ENCODE measurements at regions not wholly inside any gene's neighbourhood (a gene's known extent, or its start where the extent isn't known, plus 50 kb on each side); places are given as distances from the start of the nearest gene placed in this dataset.

DNA sequence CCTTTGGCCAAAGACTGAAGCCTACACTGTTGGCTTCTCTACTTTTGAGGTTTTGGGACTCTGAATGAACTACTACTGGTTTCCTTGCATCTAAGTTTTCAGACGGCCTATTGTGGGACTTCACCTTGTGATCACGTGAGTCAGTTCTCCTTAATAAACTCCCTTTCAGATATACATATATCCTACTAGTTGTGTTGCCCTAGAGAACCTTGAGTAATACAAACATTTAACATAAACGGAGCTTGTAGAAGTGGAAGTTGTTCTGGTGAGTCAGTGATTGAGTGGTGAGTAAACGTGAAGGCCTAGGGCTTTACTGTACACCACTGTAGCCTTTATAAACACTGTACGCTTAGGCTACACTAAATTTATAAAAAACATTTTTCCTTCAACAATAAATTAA lies 107.2 kb upstream of the CDH2 start:
- no peaks in the 10 kb centered on the region for H3K36me3 ChIP-seq (ENCODE audit: insufficient read depth, low read length)
- DNase-seq (no peak), ATAC-seq (ENCODE audit: insufficient read depth, low read depth) (no peak)
- H3K4me1 ChIP-seq (ENCODE audit: insufficient read depth, low read length), result no peaks in the 10 kb centered on the region
- no peak overlapping the region for H3K4me2 ChIP-seq (ENCODE audit: insufficient read depth, low read length)
- no peaks in the 10 kb centered on the region for H3K27me3 ChIP-seq (ENCODE audit: insufficient read depth, low read length, poor library complexity)
- H3K9me3 ChIP-seq (ENCODE audit: insufficient read depth, low read length, severe bottlenecking), result no peaks in the 10 kb centered on the region
- H3K4me3 ChIP-seq (ENCODE audit: low read depth in 1 of 2, low read length in 2 of 2), result no peak overlapping the region
- no peak overlapping the region for H3K27ac ChIP-seq (ENCODE audit: low read length)
- TF ChIP-seq, protein P1, sequence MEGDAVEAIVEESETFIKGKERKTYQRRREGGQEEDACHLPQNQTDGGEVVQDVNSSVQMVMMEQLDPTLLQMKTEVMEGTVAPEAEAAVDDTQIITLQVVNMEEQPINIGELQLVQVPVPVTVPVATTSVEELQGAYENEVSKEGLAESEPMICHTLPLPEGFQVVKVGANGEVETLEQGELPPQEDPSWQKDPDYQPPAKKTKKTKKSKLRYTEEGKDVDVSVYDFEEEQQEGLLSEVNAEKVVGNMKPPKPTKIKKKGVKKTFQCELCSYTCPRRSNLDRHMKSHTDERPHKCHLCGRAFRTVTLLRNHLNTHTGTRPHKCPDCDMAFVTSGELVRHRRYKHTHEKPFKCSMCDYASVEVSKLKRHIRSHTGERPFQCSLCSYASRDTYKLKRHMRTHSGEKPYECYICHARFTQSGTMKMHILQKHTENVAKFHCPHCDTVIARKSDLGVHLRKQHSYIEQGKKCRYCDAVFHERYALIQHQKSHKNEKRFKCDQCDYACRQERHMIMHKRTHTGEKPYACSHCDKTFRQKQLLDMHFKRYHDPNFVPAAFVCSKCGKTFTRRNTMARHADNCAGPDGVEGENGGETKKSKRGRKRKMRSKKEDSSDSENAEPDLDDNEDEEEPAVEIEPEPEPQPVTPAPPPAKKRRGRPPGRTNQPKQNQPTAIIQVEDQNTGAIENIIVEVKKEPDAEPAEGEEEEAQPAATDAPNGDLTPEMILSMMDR (IDR thresholded peaks at IDR 0.05; ENCODE audit: borderline replicate concordance, extremely low read depth, low read length, poor library complexity, severe bottlenecking), result no peak
- no peak for TF ChIP-seq EZH2 (IDR thresholded peaks at IDR 0.05; ENCODE audit: borderline replicate concordance, low read depth, low read length, severe bottlenecking)
- no peak overlapping the region for H2AFZ ChIP-seq (ENCODE audit: low read depth, low read length)
- H3K9ac ChIP-seq (ENCODE audit: low read depth, low read length), result no peak overlapping the region
- no peaks in the 10 kb centered on the region for H3K79me2 ChIP-seq (ENCODE audit: insufficient read depth, low read length)
- no peaks in the 10 kb centered on the region for H4K20me1 ChIP-seq (ENCODE audit: insufficient read depth, low read length)

DNA sequence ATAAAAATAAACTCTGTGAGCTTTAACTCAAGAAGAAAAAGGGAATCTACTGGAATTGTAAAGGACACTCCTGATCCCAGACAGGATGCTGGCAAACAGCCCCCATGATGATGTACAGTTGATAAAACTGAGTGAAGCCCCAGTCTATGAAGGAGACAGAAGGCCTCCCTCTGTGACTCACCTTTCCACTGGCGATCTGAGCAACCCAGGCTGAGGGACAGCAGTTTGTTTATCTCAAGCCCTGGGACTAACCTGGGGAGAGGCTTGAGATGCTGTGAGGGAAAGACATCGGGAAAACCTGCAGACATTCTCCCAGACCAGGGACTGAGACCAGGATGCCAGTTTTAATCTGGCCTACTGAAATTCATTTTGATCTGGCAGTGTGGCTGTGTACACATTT lies 104.5 kb upstream of the CDH2 start:
- Histone ChIP-seq H3K9ac (ENCODE audit: low read depth, low read length) (no peak overlapping the region), H3K9me3 (ENCODE audit: insufficient read depth, low read length, severe bottlenecking) (no peaks in the 10 kb centered on the region), H3K4me3 (ENCODE audit: low read depth in 1 of 2, low read length in 2 of 2) (no peak overlapping the region), H3K79me2 (ENCODE audit: insufficient read depth, low read length) (no peaks in the 10 kb centered on the region), H3K36me3 (ENCODE audit: insufficient read depth, low read length) (no peaks in the 10 kb centered on the region), H3K4me1 (ENCODE audit: insufficient read depth, low read length) (no peaks in the 10 kb centered on the region), H3K27ac (ENCODE audit: low read length) (no peak overlapping the region), H4K20me1 (ENCODE audit: insufficient read depth, low read length) (no peaks in the 10 kb centered on the region), H3K4me2 (ENCODE audit: insufficient read depth, low read length) (no peak overlapping the region), H2AFZ (ENCODE audit: low read depth, low read length) (no peak overlapping the region), H3K27me3 (ENCODE audit: insufficient read depth, low read length, poor library complexity) (no peaks in the 10 kb centered on the region)
- DNase-seq, result no peak
- ATAC-seq (ENCODE audit: insufficient read depth, low read depth), result no peak
- TF ChIP-seq EZH2 (IDR thresholded peaks at IDR 0.05; ENCODE audit: borderline replicate concordance, low read depth, low read length, severe bottlenecking), result no peak
- TF ChIP-seq, protein P1 (IDR thresholded peaks at IDR 0.05; ENCODE audit: borderline replicate concordance, extremely low read depth, low read length, poor library complexity, severe bottlenecking), result no peak

DNA sequence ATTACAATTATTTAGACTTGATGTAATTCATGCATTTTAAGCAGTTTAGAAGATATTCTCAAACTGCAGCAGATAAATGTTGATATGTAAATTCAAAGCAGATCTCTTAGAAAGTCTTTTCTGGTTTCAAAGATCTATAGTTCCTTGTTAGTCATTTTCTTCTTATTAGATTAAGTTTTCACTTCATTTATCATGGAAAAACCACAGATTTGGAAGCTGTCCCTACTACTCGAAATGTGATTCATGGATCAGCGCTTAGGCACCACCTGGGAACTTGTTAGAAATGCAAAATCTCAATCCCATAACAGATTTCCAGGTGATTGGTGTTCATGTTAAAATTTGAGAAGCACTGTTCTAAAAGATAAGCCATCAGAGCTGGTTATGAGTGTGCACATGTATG lies 92.8 kb upstream of the CDH2 start:
- ATAC-seq (ENCODE audit: insufficient read depth, low read depth) (no peak), DNase-seq (no peak)
- Histone ChIP-seq H3K79me2 (ENCODE audit: insufficient read depth, low read length) (no peaks in the 10 kb centered on the region), H3K36me3 (ENCODE audit: insufficient read depth, low read length) (no peaks in the 10 kb centered on the region), H3K27ac (ENCODE audit: low read length) (no peak overlapping the region), H2AFZ (ENCODE audit: low read depth, low read length) (no peak overlapping the region), H3K27me3 (ENCODE audit: insufficient read depth, low read length, poor library complexity) (no peaks in the 10 kb centered on the region), H3K4me3 (ENCODE audit: low read depth in 1 of 2, low read length in 2 of 2) (no peak overlapping the region), H3K4me2 (ENCODE audit: insufficient read depth, low read length) (no peak overlapping the region), H3K9me3 (ENCODE audit: insufficient read depth, low read length, severe bottlenecking) (no peaks in the 10 kb centered on the region), H3K4me1 (ENCODE audit: insufficient read depth, low read length) (no peaks in the 10 kb centered on the region), H4K20me1 (ENCODE audit: insufficient read depth, low read length) (no peaks in the 10 kb centered on the region), H3K9ac (ENCODE audit: low read depth, low read length) (no peak overlapping the region)
- TF ChIP-seq EZH2 (IDR thresholded peaks at IDR 0.05; ENCODE audit: borderline replicate concordance, low read depth, low read length, severe bottlenecking), result no peak
- TF ChIP-seq, protein P1 (IDR thresholded peaks at IDR 0.05; ENCODE audit: borderline replicate concordance, extremely low read depth, low read length, poor library complexity, severe bottlenecking), result no peak
